RWPE1 (cell line): ENCODE measurements at regions not wholly inside any gene's neighbourhood (a gene's known extent, or its start where the extent isn't known, plus 50 kb on each side); places are given as distances from the start of the nearest gene placed in this dataset.
A peak's percentile ranks its signal among the peaks of the same experiment; 100 is the strongest.

Experiments
- CTCF ChIA-PET: fragments of 350-600 bp; sonication (Branson Sonifier 250); formaldehyde crosslinking; extraction: SDS; loops from one replicate; lab custom pipeline; 2021; lab: Yijun Ruan, JAX
- POLR2A ChIA-PET: fragments of 400-600 bp; formaldehyde crosslinking; extraction: SDS; loops from one replicate; lab custom pipeline; 2020; ENCODE audit warnings: antibody characterized with exemption; ENCODE audit not compliant: low non-redundant PET; lab: Yijun Ruan, JAX
- DNase-seq: peaks from one replicate; pipeline ENCODE4 v3.0.0; 2012; ENCODE audit warnings: low spot score
- H3K27ac ChIP-seq: fragments of 450-650 bp; 2 replicates; pipeline ENCODE4 v1.5.1; 2017
- CTCF ChIP-seq: fragments of 450-650 bp; conservative IDR thresholded peaks from 2 replicates; pipeline ENCODE4 v1.5.1; 2017; ENCODE audit warnings: low read depth, mild to moderate bottlenecking

DNA sequence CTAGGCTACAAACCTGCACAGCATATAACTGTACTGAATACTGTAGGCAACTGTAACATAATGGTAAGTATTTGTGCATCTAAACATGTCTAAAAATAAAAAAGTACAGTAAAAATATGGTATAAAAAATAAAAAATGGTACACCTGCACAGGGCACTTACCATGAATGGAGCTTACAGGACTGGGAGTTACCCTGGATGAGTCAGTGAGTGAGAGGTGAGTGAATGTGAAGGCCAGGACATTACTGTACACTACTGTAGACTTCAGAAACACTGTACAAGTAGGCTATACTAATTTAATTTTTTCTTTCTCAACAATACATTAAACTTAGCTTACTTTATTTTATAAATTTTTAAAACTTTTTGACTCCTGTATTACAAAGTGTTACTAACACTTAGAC is 265.3 kb downstream of the KLF13 start:
- no peak for TF ChIP-seq CTCF
- ChIA-PET CTCF (interaction anchor here (0.7 kb wide), 1 partner anchor 783 kb away, joined by 5 read pairs; no protein-coding TSS in a partner anchor), POLR2A (no interaction called here)
- no peak overlapping the region for H3K27ac ChIP-seq
- DNase-seq = no peak

GRCh38 chr15:31597466-31597865 is 270.8 kb downstream of the KLF13 start:
- no peak for TF ChIP-seq CTCF
- CTCF ChIA-PET = no interaction called here
- H3K27ac ChIP-seq = no peak overlapping the region
- POLR2A ChIA-PET = no interaction called here
- no peak for DNase-seq

DNA sequence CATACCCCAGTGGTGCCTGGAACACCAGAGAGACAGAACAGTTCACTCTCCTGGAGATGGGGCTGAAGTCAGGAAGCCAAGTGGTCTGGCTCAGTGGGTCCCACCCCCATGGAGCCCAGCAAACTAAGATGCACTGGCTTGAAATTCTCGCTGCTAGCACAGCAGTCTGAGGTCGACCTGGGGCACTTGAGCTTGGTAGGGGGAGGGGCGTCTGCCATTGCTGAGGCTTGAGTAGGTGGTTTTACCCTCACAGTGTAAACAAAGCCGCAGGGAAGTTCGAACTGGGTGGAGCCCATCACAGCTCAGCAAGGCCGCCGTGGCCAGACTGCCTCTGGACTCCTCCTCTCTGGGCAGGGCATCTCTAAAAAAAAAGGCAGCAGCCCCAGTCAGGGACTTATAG is 272.0 kb downstream of the KLF13 start:
- DNase-seq = no peak
- no peak for TF ChIP-seq CTCF
- no peak overlapping the region for H3K27ac ChIP-seq
- POLR2A ChIA-PET = no interaction called here
- CTCF ChIA-PET = no interaction called here

GRCh38 chr15:31605467-31605931 is 278.9 kb downstream of the KLF13 start:
- TF ChIP-seq CTCF = no peak
- CTCF ChIA-PET = no interaction called here
- POLR2A ChIA-PET = no interaction called here
- peak overlapping the region; percentile 49 for H3K27ac ChIP-seq
- peak; percentile 20 for DNase-seq

- CTCF ChIA-PET = no interaction called here
- H3K27ac ChIP-seq = no peak overlapping the region
- DNase-seq = peak; percentile 64
- POLR2A ChIA-PET = no interaction called here
- no peak for TF ChIP-seq CTCF
Observed at GRCh38 chr15:31606194-31606669, 279.6 kb downstream of the KLF13 start.

- POLR2A ChIA-PET = no interaction called here
- no peak for TF ChIP-seq CTCF
- H3K27ac ChIP-seq = no peak overlapping the region
- CTCF ChIA-PET = no interaction called here
- no peak for DNase-seq
Observed at GRCh38 chr15:31606931-31607497, 280.4 kb downstream of the KLF13 start.
